ENCODE measurements at regions not wholly inside any gene's neighbourhood (a gene's known extent, or its start where the extent isn't known, plus 50 kb on each side); places are given as distances from the start of the nearest gene placed in this dataset.

DNA sequence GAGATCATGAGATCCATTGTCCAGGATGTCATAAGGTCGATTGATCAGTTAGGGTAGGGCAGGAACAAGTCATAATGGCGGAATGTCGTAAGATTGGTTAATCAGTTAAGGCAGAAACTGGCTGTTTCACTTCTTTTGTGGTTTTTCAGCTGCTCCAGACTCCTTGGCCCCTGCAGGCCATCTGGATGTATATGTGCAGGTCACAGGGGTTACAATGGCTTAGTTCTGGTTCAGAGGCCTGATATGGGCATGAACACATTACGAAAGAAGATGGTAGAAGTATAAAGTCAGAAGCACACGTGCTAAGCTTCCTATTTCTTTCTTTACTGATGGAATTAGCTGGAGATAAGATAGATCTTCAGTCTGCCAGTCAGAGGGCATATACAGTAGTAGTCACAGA is 315.4 kb upstream of the LRRC3B start (continued):
- TF ChIP-seq NR2F2 (IDR thresholded peaks at IDR 0.05; ENCODE audit: borderline replicate concordance, low read depth): no peak
- no peak for TF ChIP-seq SMARCC2 (IDR thresholded peaks at IDR 0.05)
- TF ChIP-seq NCOA5 (CRISPR knock-in tag; IDR thresholded peaks at IDR 0.05): no peak
- no peak for TF ChIP-seq ZNF232 (CRISPR knock-in tag; IDR thresholded peaks at IDR 0.05; ENCODE audit: borderline replicate concordance)
- TF ChIP-seq, protein P1, sequence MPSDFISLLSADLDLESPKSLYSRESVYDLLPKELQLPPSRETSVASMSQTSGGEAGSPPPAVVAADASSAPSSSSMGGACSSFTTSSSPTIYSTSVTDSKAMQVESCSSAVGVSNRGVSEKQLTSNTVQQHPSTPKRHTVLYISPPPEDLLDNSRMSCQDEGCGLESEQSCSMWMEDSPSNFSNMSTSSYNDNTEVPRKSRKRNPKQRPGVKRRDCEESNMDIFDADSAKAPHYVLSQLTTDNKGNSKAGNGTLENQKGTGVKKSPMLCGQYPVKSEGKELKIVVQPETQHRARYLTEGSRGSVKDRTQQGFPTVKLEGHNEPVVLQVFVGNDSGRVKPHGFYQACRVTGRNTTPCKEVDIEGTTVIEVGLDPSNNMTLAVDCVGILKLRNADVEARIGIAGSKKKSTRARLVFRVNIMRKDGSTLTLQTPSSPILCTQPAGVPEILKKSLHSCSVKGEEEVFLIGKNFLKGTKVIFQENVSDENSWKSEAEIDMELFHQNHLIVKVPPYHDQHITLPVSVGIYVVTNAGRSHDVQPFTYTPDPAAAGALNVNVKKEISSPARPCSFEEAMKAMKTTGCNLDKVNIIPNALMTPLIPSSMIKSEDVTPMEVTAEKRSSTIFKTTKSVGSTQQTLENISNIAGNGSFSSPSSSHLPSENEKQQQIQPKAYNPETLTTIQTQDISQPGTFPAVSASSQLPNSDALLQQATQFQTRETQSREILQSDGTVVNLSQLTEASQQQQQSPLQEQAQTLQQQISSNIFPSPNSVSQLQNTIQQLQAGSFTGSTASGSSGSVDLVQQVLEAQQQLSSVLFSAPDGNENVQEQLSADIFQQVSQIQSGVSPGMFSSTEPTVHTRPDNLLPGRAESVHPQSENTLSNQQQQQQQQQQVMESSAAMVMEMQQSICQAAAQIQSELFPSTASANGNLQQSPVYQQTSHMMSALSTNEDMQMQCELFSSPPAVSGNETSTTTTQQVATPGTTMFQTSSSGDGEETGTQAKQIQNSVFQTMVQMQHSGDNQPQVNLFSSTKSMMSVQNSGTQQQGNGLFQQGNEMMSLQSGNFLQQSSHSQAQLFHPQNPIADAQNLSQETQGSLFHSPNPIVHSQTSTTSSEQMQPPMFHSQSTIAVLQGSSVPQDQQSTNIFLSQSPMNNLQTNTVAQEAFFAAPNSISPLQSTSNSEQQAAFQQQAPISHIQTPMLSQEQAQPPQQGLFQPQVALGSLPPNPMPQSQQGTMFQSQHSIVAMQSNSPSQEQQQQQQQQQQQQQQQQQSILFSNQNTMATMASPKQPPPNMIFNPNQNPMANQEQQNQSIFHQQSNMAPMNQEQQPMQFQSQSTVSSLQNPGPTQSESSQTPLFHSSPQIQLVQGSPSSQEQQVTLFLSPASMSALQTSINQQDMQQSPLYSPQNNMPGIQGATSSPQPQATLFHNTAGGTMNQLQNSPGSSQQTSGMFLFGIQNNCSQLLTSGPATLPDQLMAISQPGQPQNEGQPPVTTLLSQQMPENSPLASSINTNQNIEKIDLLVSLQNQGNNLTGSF (CRISPR knock-in tag; IDR thresholded peaks at IDR 0.05): no peak
- no peak for TF ChIP-seq HNRNPUL1 (IDR thresholded peaks at IDR 0.05; ENCODE audit: low read depth, low read length)
- TF ChIP-seq ZNF713 (CRISPR knock-in tag; IDR thresholded peaks at IDR 0.05): no peak
- no peak for TF ChIP-seq ZBTB21 (CRISPR knock-in tag; IDR thresholded peaks at IDR 0.05)
- TF ChIP-seq MATR3 (CRISPR knock-in tag; IDR thresholded peaks at IDR 0.05): no peak
- no peak for TF ChIP-seq ZNF224 (CRISPR knock-in tag; IDR thresholded peaks at IDR 0.05)
- no peak for TF ChIP-seq BORCS8-MEF2B (CRISPR knock-in tag; IDR thresholded peaks at IDR 0.05)
- no peak for TF ChIP-seq HOXA9 (CRISPR knock-in tag; IDR thresholded peaks at IDR 0.05; ENCODE audit: borderline replicate concordance)
- TF ChIP-seq, protein P2, sequence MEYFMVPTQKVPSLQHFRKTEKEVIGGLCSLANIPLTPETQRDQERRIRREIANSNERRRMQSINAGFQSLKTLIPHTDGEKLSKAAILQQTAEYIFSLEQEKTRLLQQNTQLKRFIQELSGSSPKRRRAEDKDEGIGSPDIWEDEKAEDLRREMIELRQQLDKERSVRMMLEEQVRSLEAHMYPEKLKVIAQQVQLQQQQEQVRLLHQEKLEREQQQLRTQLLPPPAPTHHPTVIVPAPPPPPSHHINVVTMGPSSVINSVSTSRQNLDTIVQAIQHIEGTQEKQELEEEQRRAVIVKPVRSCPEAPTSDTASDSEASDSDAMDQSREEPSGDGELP (IDR thresholded peaks at IDR 0.05; ENCODE audit: borderline replicate concordance, low read depth): no peak
- TF ChIP-seq, protein P3, sequence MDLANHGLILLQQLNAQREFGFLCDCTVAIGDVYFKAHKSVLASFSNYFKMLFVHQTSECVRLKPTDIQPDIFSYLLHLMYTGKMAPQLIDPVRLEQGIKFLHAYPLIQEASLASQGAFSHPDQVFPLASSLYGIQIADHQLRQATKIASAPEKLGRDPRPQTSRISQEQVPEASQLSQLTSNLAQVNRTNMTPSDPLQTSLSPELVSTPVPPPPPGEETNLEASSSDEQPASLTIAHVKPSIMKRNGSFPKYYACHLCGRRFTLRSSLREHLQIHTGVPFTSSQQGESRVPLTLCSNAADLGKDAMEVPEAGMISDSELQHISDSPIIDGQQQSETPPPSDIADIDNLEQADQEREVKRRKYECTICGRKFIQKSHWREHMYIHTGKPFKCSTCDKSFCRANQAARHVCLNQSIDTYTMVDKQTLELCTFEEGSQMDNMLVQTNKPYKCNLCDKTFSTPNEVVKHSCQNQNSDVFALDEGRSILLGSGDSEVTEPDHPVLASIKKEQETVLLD (CRISPR knock-in tag; IDR thresholded peaks at IDR 0.05; ENCODE audit: low read depth): no peak

All from HepG2 (cell line).